Prostate gland (tissue), 2 donors: ENCODE measurements at regions not wholly inside any gene's neighbourhood (a gene's known extent, or its start where the extent isn't known, plus 50 kb on each side); places are given as distances from the start of the nearest gene placed in this dataset.

Experiments
- CTCF ChIP-seq, 4 experiments: fragments of 200-600 bp in 2 of 4; fragments of 450-650 bp in 2 of 4; sonication (generic) in 2 of 4; IDR thresholded peaks; 1 replicate in 3 of 4; 2 replicates in 1 of 4; pipeline ENCODE4 v1.5.1; 2016 to 2019; ENCODE audit warnings: antibody characterized with exemption in 4 of 4, mild to moderate bottlenecking in 2 of 4, moderate library complexity in 2 of 4
- POLR2AphosphoS5 ChIP-seq: sonication (generic); formaldehyde crosslinking; IDR thresholded peaks from one replicate; pipeline ENCODE4 v1.6.1; 2017; ENCODE audit warnings: antibody characterized with exemption

- TF ChIP-seq CTCF (IDR thresholded peaks at IDR 0.05) (no peak), POLR2AphosphoS5 (no peak)
These were observed 1255.4 kb downstream of the LRFN5 start for GRCh38 chr14:42862114-42862513.
